DND-41 (cell line): ENCODE measurements at regions not wholly inside any gene's neighbourhood (a gene's known extent, or its start where the extent isn't known, plus 50 kb on each side); places are given as distances from the start of the nearest gene placed in this dataset.

Source experiments
- ATAC-seq: fragments of 200-7000 bp; cut with Tn5 transposase; 3 replicates; pipeline ENCODE4 v1.9.1; 2021; ENCODE audit warnings: low read depth; ENCODE audit not compliant: insufficient read depth
- DNase-seq: peaks from one replicate; pipeline ENCODE4 v3.0.0-alpha.2; 2020
- H2AFZ ChIP-seq: 2 replicates; pipeline ENCODE4 v1.6.0; 2012; ENCODE audit warnings: low read depth, low read length
- H3K27ac ChIP-seq: 2 replicates; pipeline ENCODE4 v1.5.1; 2012; ENCODE audit warnings: low read length, inconsistent platforms
- H3K27me3 ChIP-seq: fragments of 200-600 bp; sonication (generic); 2 replicates; pipeline ENCODE4 v1.6.0; 2012; ENCODE audit warnings: low read length, mild to moderate bottlenecking, inconsistent platforms; ENCODE audit not compliant: insufficient read depth, poor library complexity
- H3K36me3 ChIP-seq: 2 replicates; pipeline ENCODE4 v1.5.1; 2012; ENCODE audit warnings: low read length, inconsistent platforms; ENCODE audit not compliant: insufficient read depth
- H3K4me1 ChIP-seq: 2 replicates; pipeline ENCODE4 v1.5.1; 2012; ENCODE audit warnings: mild to moderate bottlenecking, low read length; ENCODE audit not compliant: insufficient read depth
- H3K4me2 ChIP-seq: 2 replicates; pipeline ENCODE4 v1.6.0; 2012; ENCODE audit warnings: mild to moderate bottlenecking, moderate library complexity, low read length, inconsistent platforms; ENCODE audit not compliant: insufficient read depth
- H3K4me3 ChIP-seq, 2 experiments: fragments of 200-600 bp in 1 of 2; shearing (Covaris generic) in 1 of 2; 2 replicates each; pipeline ENCODE4 v1.5.1; 2012 to 2016; ENCODE audit warnings: inconsistent platforms in 2 of 2, low read length in 2 of 2, mild to moderate bottlenecking in 2 of 2, low read depth in 1 of 2, moderate library complexity in 1 of 2
- H3K79me2 ChIP-seq: 2 replicates; pipeline ENCODE4 v1.6.0; 2012; ENCODE audit warnings: low read length, inconsistent platforms; ENCODE audit not compliant: insufficient read depth
- H3K9ac ChIP-seq: 2 replicates; pipeline ENCODE4 v1.6.0; 2012; ENCODE audit warnings: low read depth, mild to moderate bottlenecking, inconsistent platforms, low read length, moderate library complexity
- H3K9me3 ChIP-seq: 2 replicates; pipeline ENCODE4 v1.5.1; 2012; ENCODE audit warnings: low read length, moderate library complexity, mild to moderate bottlenecking, inconsistent platforms; ENCODE audit not compliant: insufficient read depth, severe bottlenecking
- H4K20me1 ChIP-seq: 2 replicates; pipeline ENCODE4 v1.6.0; 2012; ENCODE audit warnings: low read length; ENCODE audit not compliant: insufficient read depth
- CTCF ChIP-seq: IDR thresholded peaks from 2 replicates; pipeline ENCODE4 v1.5.1; 2012; ENCODE audit warnings: borderline replicate concordance, low read length, moderate library complexity, mild to moderate bottlenecking; ENCODE audit not compliant: poor library complexity, severe bottlenecking; ENCODE audit errors: extremely low read depth
- EZH2 ChIP-seq: IDR thresholded peaks from 3 replicates; pipeline ENCODE4 v1.6.1; 2012; ENCODE audit warnings: borderline replicate concordance, low read depth, mild to moderate bottlenecking, moderate library complexity, low read length, inconsistent platforms; ENCODE audit not compliant: severe bottlenecking

GRCh38 chr19:28972058-28972852 is 240.7 kb downstream of the UQCRFS1 start:
- H3K27me3 ChIP-seq = peaks cover 16% of the 10 kb centered on the region
- no peaks in the 10 kb centered on the region; the same call in 1 of the 2 replicates for H4K20me1 ChIP-seq
- no peak overlapping the region for H3K27ac ChIP-seq
- no peaks in the 10 kb centered on the region for H3K9me3 ChIP-seq
- ATAC-seq = no peak
- DNase-seq = no peak
- TF ChIP-seq CTCF = no peak
- TF ChIP-seq EZH2 = no peak
- no peak overlapping the region for H2AFZ ChIP-seq
- no peaks in the 10 kb centered on the region for H3K36me3 ChIP-seq
- no peak overlapping the region for H3K4me3 ChIP-seq
- no peaks in the 10 kb centered on the region for H3K4me1 ChIP-seq
- H3K79me2 ChIP-seq = no peaks in the 10 kb centered on the region
- H3K9ac ChIP-seq = no peak overlapping the region
- no peak overlapping the region for H3K4me2 ChIP-seq

- H3K9ac ChIP-seq = no peak overlapping the region
- H3K4me1 ChIP-seq = no peaks in the 10 kb centered on the region
- no peak overlapping the region for H3K4me3 ChIP-seq
- ATAC-seq (no peak), DNase-seq (no peak)
- H3K79me2 ChIP-seq = no peaks in the 10 kb centered on the region
- no peak overlapping the region for H3K27ac ChIP-seq
- no peak for TF ChIP-seq EZH2
- no peak for TF ChIP-seq CTCF
- no peaks in the 10 kb centered on the region for H3K9me3 ChIP-seq
- no peak overlapping the region for H2AFZ ChIP-seq
- no peaks in the 10 kb centered on the region for H3K36me3 ChIP-seq
- peaks cover 16% of the 10 kb centered on the region for H3K27me3 ChIP-seq
- H4K20me1 ChIP-seq = no peaks in the 10 kb centered on the region; the same call in 1 of the 2 replicates
- H3K4me2 ChIP-seq = no peak overlapping the region
Measured at GRCh38 chr19:28971513-28971912, 241.4 kb downstream of the UQCRFS1 start.

GRCh38 chr19:28971049-28971448 is 241.9 kb downstream of the UQCRFS1 start:
- Histone ChIP-seq H3K4me2 (no peak overlapping the region), H3K9me3 (no peaks in the 10 kb centered on the region), H3K27ac (no peak overlapping the region), H3K4me3 (no peak overlapping the region), H3K79me2 (no peaks in the 10 kb centered on the region), H3K36me3 (no peaks in the 10 kb centered on the region), H3K4me1 (no peaks in the 10 kb centered on the region), H2AFZ (no peak overlapping the region), H3K27me3 (peaks cover 16% of the 10 kb centered on the region), H3K9ac (no peak overlapping the region), H4K20me1 (no peaks in the 10 kb centered on the region; the same call in 1 of the 2 replicates)
- DNase-seq = no peak
- TF ChIP-seq CTCF (no peak), EZH2 (no peak)
- ATAC-seq = no peak
